GM10248 (cell line): ENCODE measurements at regions not wholly inside any gene's neighbourhood (a gene's known extent, or its start where the extent isn't known, plus 50 kb on each side); places are given as distances from the start of the nearest gene placed in this dataset.

Experiments
- CTCF ChIA-PET: fragments of 300-600 bp; sonication (Branson Sonifier 250); formaldehyde crosslinking; extraction: SDS; loops from one replicate; lab custom pipeline; 2021; ENCODE audit warnings: antibody characterized with exemption; lab: Yijun Ruan, JAX
- POLR2A ChIA-PET: fragments of 350-650 bp; sonication (Branson Sonifier 250); formaldehyde crosslinking; extraction: SDS; loops from one replicate; lab custom pipeline; 2020; ENCODE audit warnings: antibody characterized with exemption; lab: Yijun Ruan, JAX
- DNase-seq: peaks from one replicate; pipeline ENCODE4 v3.0.0; 2012; ENCODE audit errors: extremely low spot score
- TF ChIP-seq, protein P1 (sequence below): IDR thresholded peaks from 2 replicates; pipeline ENCODE4 v1.5.1; 2012; ENCODE audit warnings: mild to moderate bottlenecking, low read depth; ENCODE audit errors: extremely low read depth, missing control alignments, control extremely low read depth

DNA sequence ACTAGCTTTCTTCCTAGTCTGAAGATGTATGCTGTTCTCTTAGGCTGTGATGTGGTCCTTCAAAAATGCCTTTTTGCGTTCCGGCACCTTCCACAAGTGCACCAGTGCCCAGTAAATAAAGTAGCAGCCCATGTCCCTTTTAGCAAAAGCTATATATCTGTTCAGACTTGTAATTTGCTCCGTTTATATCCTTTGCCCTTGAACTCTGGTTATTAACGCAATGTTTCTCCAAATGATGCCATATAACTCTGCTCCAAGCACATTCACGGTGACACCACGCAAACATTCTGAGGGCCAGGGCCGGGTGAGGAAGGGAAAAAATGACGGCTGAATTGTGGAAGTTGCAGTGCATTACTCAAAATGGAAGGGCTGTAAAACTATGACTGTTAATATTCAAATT is 1001.1 kb upstream of the NR2F2 start:
- CTCF ChIA-PET = interaction anchor here (1.5 kb wide), 1 partner anchor 8 kb away, joined by 4 read pairs; no protein-coding TSS in a partner anchor
- POLR2A ChIA-PET = no interaction called here
- TF ChIP-seq, protein P1, sequence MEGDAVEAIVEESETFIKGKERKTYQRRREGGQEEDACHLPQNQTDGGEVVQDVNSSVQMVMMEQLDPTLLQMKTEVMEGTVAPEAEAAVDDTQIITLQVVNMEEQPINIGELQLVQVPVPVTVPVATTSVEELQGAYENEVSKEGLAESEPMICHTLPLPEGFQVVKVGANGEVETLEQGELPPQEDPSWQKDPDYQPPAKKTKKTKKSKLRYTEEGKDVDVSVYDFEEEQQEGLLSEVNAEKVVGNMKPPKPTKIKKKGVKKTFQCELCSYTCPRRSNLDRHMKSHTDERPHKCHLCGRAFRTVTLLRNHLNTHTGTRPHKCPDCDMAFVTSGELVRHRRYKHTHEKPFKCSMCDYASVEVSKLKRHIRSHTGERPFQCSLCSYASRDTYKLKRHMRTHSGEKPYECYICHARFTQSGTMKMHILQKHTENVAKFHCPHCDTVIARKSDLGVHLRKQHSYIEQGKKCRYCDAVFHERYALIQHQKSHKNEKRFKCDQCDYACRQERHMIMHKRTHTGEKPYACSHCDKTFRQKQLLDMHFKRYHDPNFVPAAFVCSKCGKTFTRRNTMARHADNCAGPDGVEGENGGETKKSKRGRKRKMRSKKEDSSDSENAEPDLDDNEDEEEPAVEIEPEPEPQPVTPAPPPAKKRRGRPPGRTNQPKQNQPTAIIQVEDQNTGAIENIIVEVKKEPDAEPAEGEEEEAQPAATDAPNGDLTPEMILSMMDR = no peak
- no peak for DNase-seq

DNA sequence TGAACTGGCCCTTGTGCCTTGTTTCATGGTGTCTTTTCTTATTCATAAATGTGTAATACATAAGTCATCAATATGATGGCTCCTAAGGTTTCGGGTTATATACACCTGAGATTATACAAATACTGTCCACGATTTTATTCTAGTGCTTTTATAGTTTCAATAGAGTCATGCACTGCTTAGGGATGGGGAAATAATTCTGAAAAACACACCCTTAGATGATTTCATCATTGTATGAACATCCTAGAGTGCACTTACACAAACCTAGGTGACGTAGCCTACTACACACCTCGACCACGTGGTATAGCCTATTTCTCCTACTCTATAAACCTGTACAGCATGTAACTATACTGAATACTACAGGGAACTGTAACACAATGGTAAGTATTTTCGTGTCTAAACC is 988.8 kb upstream of the NR2F2 start:
- no peak for DNase-seq
- ChIA-PET CTCF (no interaction called here), POLR2A (no interaction called here)
- TF ChIP-seq, protein P1 = no peak

DNA sequence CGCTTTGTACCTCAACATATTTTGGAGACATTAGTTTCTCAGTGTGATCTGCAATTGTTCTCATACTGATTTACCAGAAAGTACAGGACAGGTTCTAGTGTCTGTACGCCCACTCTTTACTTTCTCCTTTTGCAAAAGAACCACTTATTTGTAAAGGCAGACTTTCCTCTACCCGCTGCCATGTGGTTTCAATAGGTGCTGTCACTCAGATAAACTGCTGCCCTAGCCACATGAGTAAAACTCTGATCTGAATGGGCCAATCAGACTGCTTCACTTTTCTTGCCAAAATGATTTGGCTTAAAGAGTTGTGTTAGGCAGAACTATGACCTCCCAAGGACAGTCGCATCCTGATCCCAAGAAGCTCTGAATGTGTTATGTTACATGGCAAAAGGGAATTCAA is 984.6 kb upstream of the NR2F2 start:
- TF ChIP-seq, protein P1 = no peak
- no peak for DNase-seq
- POLR2A ChIA-PET = no interaction called here
- CTCF ChIA-PET = interaction anchor here (1.4 kb wide), 1 partner anchor 27 kb away, joined by 3 read pairs; no protein-coding TSS in a partner anchor

DNA sequence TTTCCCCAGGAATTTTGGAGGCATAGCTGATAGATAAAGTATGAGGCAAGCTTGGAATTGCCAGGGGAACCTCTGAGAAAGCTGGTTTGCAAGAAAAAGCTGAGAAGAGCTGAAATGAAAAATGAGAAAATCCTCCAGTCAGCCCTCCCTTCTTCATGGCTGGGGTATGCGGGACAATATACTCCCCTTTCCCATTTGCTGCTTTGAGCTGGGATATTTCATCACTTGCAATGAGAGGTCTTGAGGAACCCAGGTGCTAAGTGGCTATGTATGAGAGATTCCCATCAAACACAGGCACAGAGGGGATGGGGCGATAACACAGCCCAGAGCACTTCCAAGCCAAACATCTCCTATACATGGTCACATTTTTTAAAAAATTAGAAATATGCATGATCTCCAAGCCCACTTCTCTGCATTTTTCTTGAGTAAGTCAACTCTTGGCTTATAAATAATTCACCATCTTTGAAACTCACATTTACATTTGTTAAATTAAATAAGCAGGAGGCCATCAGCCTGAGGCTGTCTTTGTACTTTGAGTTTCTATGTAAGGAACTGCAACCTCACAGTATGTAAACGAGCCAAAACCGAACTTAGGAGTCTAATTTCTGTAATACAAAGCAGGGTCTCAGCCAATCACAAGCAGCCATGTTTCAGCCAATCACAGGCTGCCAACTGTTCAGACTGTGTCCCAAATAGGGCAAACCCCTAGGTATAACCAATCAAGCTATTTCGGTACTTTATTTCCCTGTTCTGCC is 983.6 kb upstream of the NR2F2 start:
- DNase-seq = no peak
- CTCF ChIA-PET = interaction anchor here (1.4 kb wide), 1 partner anchor 26 kb away, joined by 3 read pairs; no protein-coding TSS in a partner anchor
- POLR2A ChIA-PET = no interaction called here
- TF ChIP-seq, protein P1 = no peak

DNA sequence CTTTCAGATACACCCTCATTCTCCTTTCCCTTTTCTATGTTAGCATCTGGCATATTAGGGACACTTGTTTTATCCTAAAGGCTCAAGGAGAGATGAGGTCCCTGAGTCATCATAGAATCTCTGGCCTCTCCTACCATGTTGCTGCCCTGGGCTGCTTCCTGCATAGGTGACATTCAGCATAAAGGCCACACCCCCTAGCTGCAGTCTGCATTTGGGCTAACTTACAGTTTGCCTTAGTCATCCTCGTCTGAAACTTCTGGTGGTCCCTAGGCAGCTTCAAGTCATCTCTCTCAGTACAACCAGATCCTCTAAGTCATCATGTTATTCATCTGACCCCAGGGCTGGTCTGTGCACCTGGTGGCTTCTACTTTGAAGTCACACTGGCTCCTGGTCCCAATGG is 982.7 kb upstream of the NR2F2 start:
- DNase-seq = no peak
- CTCF ChIA-PET = no interaction called here
- POLR2A ChIA-PET = no interaction called here
- TF ChIP-seq, protein P1 = no peak

DNA sequence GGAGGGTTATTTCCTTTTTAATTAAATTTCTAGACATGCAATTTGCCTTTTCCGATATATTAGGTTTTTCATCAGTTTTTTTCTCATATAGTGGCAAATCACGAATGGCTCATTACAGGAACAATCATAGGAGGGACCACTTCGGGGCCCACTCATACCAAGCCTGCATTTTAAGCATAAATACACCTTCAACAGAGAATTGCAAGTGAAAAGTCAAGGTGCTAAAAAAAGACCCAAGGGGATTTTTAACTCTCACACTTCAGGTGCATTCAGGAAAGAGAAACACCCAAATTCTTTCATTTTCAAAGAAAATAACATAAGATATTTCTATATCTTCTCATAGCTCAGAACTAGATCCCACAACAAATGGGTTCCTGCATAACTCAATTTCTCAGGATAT is 979.6 kb upstream of the NR2F2 start:
- POLR2A ChIA-PET = no interaction called here
- no peak for DNase-seq
- TF ChIP-seq, protein P1 = no peak
- CTCF ChIA-PET = no interaction called here
